HFF-Myc (cell line): ENCODE measurements at regions not wholly inside any gene's neighbourhood (a gene's known extent, or its start where the extent isn't known, plus 50 kb on each side); places are given as distances from the start of the nearest gene placed in this dataset.

Source experiments
- DNase-seq: peaks from one replicate; pipeline ENCODE4 v3.0.0-alpha.2; 2011; ENCODE audit warnings: low read depth; ENCODE audit errors: extremely low read depth
- H3K4me3 ChIP-seq: replicated peaks from 2 replicates; pipeline ENCODE4 v1.5.1; 2011; ENCODE audit warnings: low read depth, mild to moderate bottlenecking, control low read depth, low read length
- CTCF ChIP-seq: IDR thresholded peaks from 2 replicates; pipeline ENCODE4 v1.5.1; 2012; ENCODE audit warnings: mild to moderate bottlenecking, low read depth, low read length, control low read depth; ENCODE audit errors: missing control alignments

- no peak for TF ChIP-seq CTCF
- no peak for DNase-seq
- no peak overlapping the region for H3K4me3 ChIP-seq
Observed at GRCh38 chr11:19510468-19510867, 202.2 kb upstream of the NAV2 start.

DNA sequence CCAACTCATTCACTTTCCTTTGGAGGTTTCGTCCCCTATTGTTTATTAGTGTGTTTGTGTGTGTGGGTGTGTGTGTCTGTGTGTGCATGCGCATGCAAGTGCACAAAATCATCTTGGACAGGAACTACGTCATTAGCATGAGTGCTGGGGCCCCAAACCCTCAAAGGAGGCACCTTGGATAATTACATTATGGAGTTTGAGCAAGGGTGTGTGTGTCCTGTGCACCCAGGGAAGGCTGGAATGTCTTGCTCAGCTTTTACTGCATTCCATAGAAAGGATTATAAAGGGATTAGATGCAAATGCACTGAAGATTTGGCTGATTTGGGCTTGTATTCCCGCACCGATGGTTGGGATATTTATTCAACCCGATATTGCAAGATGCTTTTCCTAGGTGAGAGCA lies 203.4 kb upstream of the NAV2 start:
- no peak for TF ChIP-seq CTCF
- no peak overlapping the region for H3K4me3 ChIP-seq
- DNase-seq: no peak

DNA sequence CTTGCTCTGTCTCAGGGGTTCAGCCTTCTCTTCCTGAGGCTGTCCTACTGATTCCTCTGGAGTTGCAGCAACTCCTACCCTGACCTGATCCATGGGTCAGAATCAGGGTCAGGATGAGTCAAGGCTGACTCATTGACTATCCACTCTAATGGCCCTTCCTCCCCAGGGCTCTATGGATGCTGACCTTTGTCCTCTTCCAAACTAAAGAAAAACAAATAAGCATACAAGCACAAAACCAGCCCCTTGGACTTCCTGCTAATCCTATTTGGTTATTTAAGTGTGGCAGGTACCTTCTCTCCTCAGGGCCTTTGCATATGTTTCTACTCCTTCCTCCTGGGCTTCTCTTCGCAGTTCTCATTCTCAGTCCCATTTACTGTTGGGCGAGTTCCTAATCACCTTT lies 204.5 kb upstream of the NAV2 start:
- no peak overlapping the region for H3K4me3 ChIP-seq
- no peak for TF ChIP-seq CTCF
- DNase-seq: no peak

- no peak overlapping the region for H3K4me3 ChIP-seq
- no peak for TF ChIP-seq CTCF
- DNase-seq: no peak
Observed at GRCh38 chr11:19506816-19507486, 205.7 kb upstream of the NAV2 start.

- no peak overlapping the region for H3K4me3 ChIP-seq
- TF ChIP-seq CTCF: no peak
- no peak for DNase-seq
Observed at GRCh38 chr11:19502691-19503253, 209.9 kb upstream of the NAV2 start.

GRCh38 chr11:19501631-19502030 lies 211.0 kb upstream of the NAV2 start:
- DNase-seq: no peak

More at GRCh38 chr11:19501631-19502030, 211.0 kb upstream of the NAV2 start:
- no peak for TF ChIP-seq CTCF
- no peak overlapping the region for H3K4me3 ChIP-seq
